Coronary artery (tissue), 2 donors: ENCODE measurements at regions not wholly inside any gene's neighbourhood (a gene's known extent, or its start where the extent isn't known, plus 50 kb on each side); places are given as distances from the start of the nearest gene placed in this dataset.

Experiments
- DNase-seq: peaks from one replicate; pipeline ENCODE4 v3.0.0-alpha.2; 2017; ENCODE audit warnings: low spot score
- H3K27ac ChIP-seq, 2 donors: fragments of 200-600 bp; sonication (generic); one replicate each; pipeline ENCODE4 v1.5.1; 2016 to 2019
- H3K4me3 ChIP-seq: fragments of 200-600 bp; sonication (generic); 2 replicates; pipeline ENCODE4 v1.5.1; 2016; ENCODE audit warnings: mild to moderate bottlenecking, moderate library complexity
- CTCF ChIP-seq: fragments of 200-600 bp; sonication (generic); IDR thresholded peaks from one replicate; pipeline ENCODE4 v1.5.1; 2019; ENCODE audit warnings: antibody characterized with exemption

- H3K4me3 ChIP-seq = no peak overlapping the region
- no peak overlapping the region for H3K27ac ChIP-seq
- TF ChIP-seq CTCF = no peak
- DNase-seq = peak; percentile 53
Observed at GRCh38 chr17:77526259-77526711, 385.5 kb downstream of the SEC14L1 start.

- no peak overlapping the region for H3K4me3 ChIP-seq
- no peak for TF ChIP-seq CTCF
- DNase-seq = peak; percentile 50
- H3K27ac ChIP-seq = no peak overlapping the region
Observed at GRCh38 chr17:77526728-77527350, 386.1 kb downstream of the SEC14L1 start.

GRCh38 chr17:77527409-77527808 is 386.6 kb downstream of the SEC14L1 start:
- DNase-seq = peak; percentile 47
- TF ChIP-seq CTCF = no peak
- Histone ChIP-seq H3K4me3 (no peak overlapping the region), H3K27ac (no peak overlapping the region)

- TF ChIP-seq CTCF = no peak
- Histone ChIP-seq H3K27ac (no peak overlapping the region), H3K4me3 (peak overlapping the region; percentile 66)
- peak; percentile 35 for DNase-seq
Observed at GRCh38 chr17:77527836-77528505, 387.2 kb downstream of the SEC14L1 start.

- peak overlapping the region; percentile 66 for H3K4me3 ChIP-seq
- DNase-seq = peak; percentile 60
- no peak for TF ChIP-seq CTCF
- H3K27ac ChIP-seq = no peak overlapping the region
Observed at GRCh38 chr17:77528516-77529327, 388.0 kb downstream of the SEC14L1 start.

GRCh38 chr17:77529328-77529650 is 388.5 kb downstream of the SEC14L1 start:
- H3K27ac ChIP-seq = no peak overlapping the region
- no peak for TF ChIP-seq CTCF
- H3K4me3 ChIP-seq = no peak overlapping the region

More at GRCh38 chr17:77529328-77529650, 388.5 kb downstream of the SEC14L1 start:
- DNase-seq = peak; percentile 47
